ENCODE measurements at regions not wholly inside any gene's neighbourhood (a gene's known extent, or its start where the extent isn't known, plus 50 kb on each side); places are given as distances from the start of the nearest gene placed in this dataset.

DNA sequence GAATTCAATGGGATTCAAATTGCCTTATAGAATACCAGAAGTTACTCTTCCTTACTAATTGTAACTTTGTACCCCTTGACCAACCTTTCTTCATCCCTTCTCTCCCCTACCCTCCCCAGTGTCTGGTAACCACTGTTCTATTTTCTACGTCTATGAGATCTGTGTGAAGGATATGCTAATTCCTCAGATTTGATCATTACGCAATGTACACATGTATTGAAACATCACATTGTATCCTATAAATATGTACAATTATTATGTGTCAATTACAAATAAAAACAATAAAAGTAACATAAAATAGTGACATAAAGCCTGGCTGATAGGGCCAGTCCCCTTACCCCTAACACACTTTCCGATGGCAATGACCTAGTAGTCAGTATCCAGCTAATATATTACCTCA lies 95.1 kb upstream of the GRIA3 start:
- TF ChIP-seq, protein P1, sequence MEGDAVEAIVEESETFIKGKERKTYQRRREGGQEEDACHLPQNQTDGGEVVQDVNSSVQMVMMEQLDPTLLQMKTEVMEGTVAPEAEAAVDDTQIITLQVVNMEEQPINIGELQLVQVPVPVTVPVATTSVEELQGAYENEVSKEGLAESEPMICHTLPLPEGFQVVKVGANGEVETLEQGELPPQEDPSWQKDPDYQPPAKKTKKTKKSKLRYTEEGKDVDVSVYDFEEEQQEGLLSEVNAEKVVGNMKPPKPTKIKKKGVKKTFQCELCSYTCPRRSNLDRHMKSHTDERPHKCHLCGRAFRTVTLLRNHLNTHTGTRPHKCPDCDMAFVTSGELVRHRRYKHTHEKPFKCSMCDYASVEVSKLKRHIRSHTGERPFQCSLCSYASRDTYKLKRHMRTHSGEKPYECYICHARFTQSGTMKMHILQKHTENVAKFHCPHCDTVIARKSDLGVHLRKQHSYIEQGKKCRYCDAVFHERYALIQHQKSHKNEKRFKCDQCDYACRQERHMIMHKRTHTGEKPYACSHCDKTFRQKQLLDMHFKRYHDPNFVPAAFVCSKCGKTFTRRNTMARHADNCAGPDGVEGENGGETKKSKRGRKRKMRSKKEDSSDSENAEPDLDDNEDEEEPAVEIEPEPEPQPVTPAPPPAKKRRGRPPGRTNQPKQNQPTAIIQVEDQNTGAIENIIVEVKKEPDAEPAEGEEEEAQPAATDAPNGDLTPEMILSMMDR (IDR thresholded peaks at IDR 0.05), result no peak
- TF ChIP-seq POLR2A (IDR thresholded peaks at IDR 0.05), result no peak
